GM23338 (cell line): ENCODE measurements at regions not wholly inside any gene's neighbourhood (a gene's known extent, or its start where the extent isn't known, plus 50 kb on each side); places are given as distances from the start of the nearest gene placed in this dataset.

Experiments
- ATAC-seq: fragments of 200-7000 bp; cut with Tn5 transposase; 3 replicates; pipeline ENCODE4 v1.9.1; 2020
- DNase-seq: peaks from one replicate; pipeline ENCODE4 v3.0.0-alpha.2; 2015; ENCODE audit warnings: low spot score
- H2AFZ ChIP-seq: fragments of 200-600 bp; sonication (generic); 2 replicates; pipeline ENCODE4 v1.8.0; 2016; ENCODE audit warnings: antibody characterized with exemption, mild to moderate bottlenecking, moderate library complexity
- H3F3A ChIP-seq: fragments of 200-600 bp; sonication (generic); replicated peaks from 2 replicates; pipeline ENCODE4 v1.8.0; 2017; ENCODE audit warnings: antibody characterized with exemption, mixed run types, low read depth
- H3K27ac ChIP-seq: fragments of 200-600 bp; sonication (generic); 2 replicates; pipeline ENCODE4 v1.6.1; 2016; ENCODE audit warnings: low read depth
- H3K27me3 ChIP-seq: fragments of 200-600 bp; sonication (generic); 2 replicates; pipeline ENCODE4 v1.8.0; 2016; ENCODE audit warnings: mild to moderate bottlenecking, mixed run types, moderate library complexity; ENCODE audit not compliant: insufficient read depth
- H3K36me3 ChIP-seq: fragments of 200-600 bp; sonication (generic); 2 replicates; pipeline ENCODE4 v1.8.0; 2016; ENCODE audit warnings: mild to moderate bottlenecking; ENCODE audit not compliant: insufficient read depth
- H3K4me1 ChIP-seq: fragments of 200-600 bp; sonication (generic); 2 replicates; pipeline ENCODE4 v1.8.0; 2016; ENCODE audit warnings: mild to moderate bottlenecking, moderate library complexity; ENCODE audit not compliant: insufficient read depth
- H3K4me2 ChIP-seq: fragments of 200-600 bp; sonication (generic); 2 replicates; pipeline ENCODE4 v1.7.1; 2017; ENCODE audit warnings: mixed run types
- H3K4me3 ChIP-seq: fragments of 200-600 bp; sonication (generic); 2 replicates; pipeline ENCODE4 v1.6.1; 2016; ENCODE audit warnings: mixed run types
- H3K79me2 ChIP-seq: fragments of 200-600 bp; sonication (generic); replicated peaks from 2 replicates; pipeline ENCODE4 v1.8.0; 2017; ENCODE audit warnings: mild to moderate bottlenecking; ENCODE audit not compliant: insufficient read depth
- H3K9me2 ChIP-seq: fragments of 200-600 bp; sonication (generic); 2 replicates; pipeline ENCODE4 v1.8.0; 2017; ENCODE audit not compliant: insufficient read depth
- H4K20me1 ChIP-seq: fragments of 200-600 bp; sonication (generic); replicated peaks from 2 replicates; pipeline ENCODE4 v1.8.0; 2017; ENCODE audit warnings: mild to moderate bottlenecking; ENCODE audit not compliant: insufficient read depth
- H3K27ac Mint-ChIP-seq: 2 replicates; pipeline ENCODE4 v1.8.0; 2020; ENCODE audit warnings: inconsistent platforms, mild to moderate bottlenecking, moderate library complexity, mixed read lengths
- H3K27me3 Mint-ChIP-seq: 3 replicates; pipeline ENCODE4 v1.8.0; 2022; ENCODE audit warnings: low read depth, mild to moderate bottlenecking, moderate library complexity, mixed read lengths, inconsistent platforms; ENCODE audit not compliant: insufficient read depth, poor library complexity
- H3K36me3 Mint-ChIP-seq: 3 replicates; pipeline ENCODE4 v1.8.0; 2021; ENCODE audit warnings: low read depth, mild to moderate bottlenecking, inconsistent platforms, moderate library complexity, mixed read lengths
- H3K4me1 Mint-ChIP-seq: 3 replicates; pipeline ENCODE4 v1.8.0; 2020; ENCODE audit warnings: mild to moderate bottlenecking, inconsistent platforms, mixed read lengths
- H3K4me3 Mint-ChIP-seq: 3 replicates; pipeline ENCODE4 v1.8.0; 2021; ENCODE audit warnings: moderate library complexity, mild to moderate bottlenecking, inconsistent platforms, mixed read lengths
- H3K9me3 Mint-ChIP-seq: 3 replicates; pipeline ENCODE4 v1.8.0; 2020; ENCODE audit warnings: moderate library complexity, mild to moderate bottlenecking, inconsistent platforms, mixed read lengths
- CREB1 ChIP-seq: fragments of 250-450 bp; sonication (Bioruptor Pico); IDR thresholded peaks from 2 replicates; pipeline ENCODE4 v1.5.0; 2020; ENCODE audit warnings: low read depth, mild to moderate bottlenecking, moderate library complexity
- CTCF ChIP-seq, 2 experiments: fragments of 200-600 bp in 1 of 2; sonication (generic) in 1 of 2; conservative IDR thresholded peaks; 2 replicates each; pipeline versions ENCODE4 v1.5.1 to v1.6.1; 2016 to 2017; ENCODE audit warnings: antibody characterized with exemption in 2 of 2, low read depth in 2 of 2, mild to moderate bottlenecking in 2 of 2, moderate library complexity in 1 of 2
- ETS1 ChIP-seq: IDR thresholded peaks from 2 replicates; pipeline ENCODE4 v1.6.1; 2016; ENCODE audit warnings: antibody characterized with exemption
- EZH2 ChIP-seq: fragments of 200-600 bp; sonication (generic); IDR thresholded peaks from one replicate; pipeline ENCODE4 v1.8.0; 2017; ENCODE audit warnings: antibody characterized with exemption, mild to moderate bottlenecking, low read depth; ENCODE audit not compliant: unreplicated experiment
- EZH2phosphoT487 ChIP-seq: fragments of 200-600 bp; sonication (generic); IDR thresholded peaks from one replicate; pipeline ENCODE4 v1.8.1; 2018; ENCODE audit warnings: antibody characterized with exemption; ENCODE audit not compliant: unreplicated experiment
- JUNB ChIP-seq: IDR thresholded peaks from one replicate; pipeline ENCODE4 v1.6.1; 2016; ENCODE audit warnings: antibody characterized with exemption; ENCODE audit not compliant: unreplicated experiment
- NANOG ChIP-seq: IDR thresholded peaks from 2 replicates; pipeline ENCODE4 v1.6.1; 2016; ENCODE audit warnings: antibody characterized with exemption, borderline replicate concordance
- POLR2AphosphoS5 ChIP-seq: IDR thresholded peaks from 2 replicates; pipeline ENCODE4 v1.6.1; 2016; ENCODE audit warnings: antibody characterized with exemption, low read depth
- REST ChIP-seq: IDR thresholded peaks from one replicate; pipeline ENCODE4 v1.6.1; 2018; ENCODE audit warnings: antibody characterized with exemption; ENCODE audit not compliant: unreplicated experiment
- STAT1 ChIP-seq: IDR thresholded peaks from one replicate; pipeline ENCODE4 v1.6.1; 2016; ENCODE audit warnings: antibody characterized with exemption; ENCODE audit not compliant: unreplicated experiment
- ZNF114 ChIP-seq: fragments of 250-450 bp; sonication (Bioruptor Pico); IDR thresholded peaks from 2 replicates; pipeline ENCODE4 v1.5.0; 2020; ENCODE audit warnings: mild to moderate bottlenecking, moderate library complexity
- ZNF331 ChIP-seq: fragments of 250-450 bp; sonication (Bioruptor Pico); IDR thresholded peaks from 2 replicates; pipeline ENCODE4 v1.5.0; 2020; ENCODE audit warnings: low read depth, mild to moderate bottlenecking, moderate library complexity
- ZNF462 ChIP-seq: fragments of 250-450 bp; sonication (Bioruptor Pico); IDR thresholded peaks from 2 replicates; pipeline ENCODE4 v1.5.0; 2020; ENCODE audit warnings: mild to moderate bottlenecking, moderate library complexity

GRCh38 chr14:34050606-34051005 is 99.7 kb upstream of the EGLN3 start:
- H3K36me3 ChIP-seq, result no peaks in the 10 kb centered on the region
- Mint-ChIP-seq H3K36me3 (no peaks in the 10 kb centered on the region), H3K27me3 (peaks cover 7% of the 10 kb centered on the region), H3K9me3 (no peaks in the 10 kb centered on the region), H3K27ac (no peak overlapping the region), H3K4me3 (no peak overlapping the region), H3K4me1 (no peaks in the 10 kb centered on the region)
- no peak overlapping the region for H3K4me3 ChIP-seq
- no peak overlapping the region for H3K27ac ChIP-seq
- H3F3A ChIP-seq, result no peaks in the 10 kb centered on the region
- DNase-seq (no peak), ATAC-seq (no peak)
- H3K4me1 ChIP-seq, result no peaks in the 10 kb centered on the region
- no peak overlapping the region for H2AFZ ChIP-seq
- no peaks in the 10 kb centered on the region for H3K9me2 ChIP-seq
- no peaks in the 10 kb centered on the region for H4K20me1 ChIP-seq
- H3K4me2 ChIP-seq, result no peak overlapping the region
- TF ChIP-seq ETS1 (no peak), EZH2 (no peak), JUNB (no peak), REST (no peak), CTCF (conservative IDR thresholded peaks at IDR 0.05; ENCODE audit: low read depth in 2 of 2) (no peak), ZNF114 (CRISPR knock-in tag) (no peak), ZNF462 (CRISPR knock-in tag) (no peak), CREB1 (CRISPR knock-in tag) (no peak), EZH2phosphoT487 (no peak), STAT1 (no peak), NANOG (no peak), POLR2AphosphoS5 (no peak), ZNF331 (CRISPR knock-in tag) (no peak)
- no peaks in the 10 kb centered on the region for H3K27me3 ChIP-seq
- no peaks in the 10 kb centered on the region for H3K79me2 ChIP-seq
